Sigmoid colon (tissue), 4 donors: ENCODE measurements at regions not wholly inside any gene's neighbourhood (a gene's known extent, or its start where the extent isn't known, plus 50 kb on each side); places are given as distances from the start of the nearest gene placed in this dataset.

Experiments used
- POLR2A ChIP-seq, 2 donors: fragments of 450-650 bp; IDR thresholded peaks; one replicate each; pipeline ENCODE4 v1.6.1; 2016; ENCODE audit warnings: antibody characterized with exemption in 2 of 2, mild to moderate bottlenecking in 2 of 2, moderate library complexity in 2 of 2
- POLR2AphosphoS5 ChIP-seq, 4 donors: sonication (generic); formaldehyde crosslinking; IDR thresholded peaks; one replicate each; pipeline ENCODE4 v1.6.1; 2017; ENCODE audit warnings: antibody characterized with exemption in 4 of 4
- TF ChIP-seq, protein P1 (sequence below), 4 experiments: fragments of 450-650 bp in 3 of 4; fragments of 200-600 bp in 1 of 4; IDR thresholded peaks; one replicate each; pipeline ENCODE4 v1.5.1; 2016 to 2019; ENCODE audit warnings: antibody characterized with exemption in 4 of 4, mild to moderate bottlenecking in 3 of 4, moderate library complexity in 2 of 4

DNA sequence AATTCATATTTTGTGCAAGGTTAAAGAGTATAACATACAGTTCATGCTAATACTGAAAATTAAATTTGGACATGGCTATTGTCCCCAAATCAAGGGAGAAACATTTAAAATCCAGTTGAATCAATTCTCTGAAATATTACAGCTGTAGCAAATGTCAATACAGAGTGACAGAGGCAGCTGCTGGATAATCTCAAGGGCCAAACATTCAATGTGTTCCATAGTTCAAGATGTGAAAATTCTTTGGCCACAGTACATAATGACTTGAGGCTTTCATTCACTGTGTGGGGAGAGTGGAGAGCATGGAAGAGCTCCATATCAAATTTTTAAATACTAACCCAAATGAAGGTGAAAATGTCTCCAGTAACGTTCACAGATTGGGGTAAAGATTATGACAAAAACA is 1192.8 kb upstream of the CADM2 start:
- TF ChIP-seq, protein P1, sequence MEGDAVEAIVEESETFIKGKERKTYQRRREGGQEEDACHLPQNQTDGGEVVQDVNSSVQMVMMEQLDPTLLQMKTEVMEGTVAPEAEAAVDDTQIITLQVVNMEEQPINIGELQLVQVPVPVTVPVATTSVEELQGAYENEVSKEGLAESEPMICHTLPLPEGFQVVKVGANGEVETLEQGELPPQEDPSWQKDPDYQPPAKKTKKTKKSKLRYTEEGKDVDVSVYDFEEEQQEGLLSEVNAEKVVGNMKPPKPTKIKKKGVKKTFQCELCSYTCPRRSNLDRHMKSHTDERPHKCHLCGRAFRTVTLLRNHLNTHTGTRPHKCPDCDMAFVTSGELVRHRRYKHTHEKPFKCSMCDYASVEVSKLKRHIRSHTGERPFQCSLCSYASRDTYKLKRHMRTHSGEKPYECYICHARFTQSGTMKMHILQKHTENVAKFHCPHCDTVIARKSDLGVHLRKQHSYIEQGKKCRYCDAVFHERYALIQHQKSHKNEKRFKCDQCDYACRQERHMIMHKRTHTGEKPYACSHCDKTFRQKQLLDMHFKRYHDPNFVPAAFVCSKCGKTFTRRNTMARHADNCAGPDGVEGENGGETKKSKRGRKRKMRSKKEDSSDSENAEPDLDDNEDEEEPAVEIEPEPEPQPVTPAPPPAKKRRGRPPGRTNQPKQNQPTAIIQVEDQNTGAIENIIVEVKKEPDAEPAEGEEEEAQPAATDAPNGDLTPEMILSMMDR (IDR thresholded peaks at IDR 0.05): no peak
- TF ChIP-seq POLR2A (IDR thresholded peaks at IDR 0.05) (no peak), POLR2AphosphoS5 (IDR thresholded peaks at IDR 0.05) (no peak)
